SKM-1 treated with dmso at 0.1 percent for 144 hours (cell line): ENCODE measurements at regions not wholly inside any gene's neighbourhood (a gene's known extent, or its start where the extent isn't known, plus 50 kb on each side); places are given as distances from the start of the nearest gene placed in this dataset.

Experiments used
- DNase-seq: peaks from one replicate; lab custom pipeline; 2025; ENCODE audit not compliant: unreplicated experiment; lab: John Stamatoyannopoulos, UW

- no peak for DNase-seq
These were observed 839.1 kb upstream of the ADGRL2 start for GRCh38 chr1:80961464-80962190.

GRCh38 chr1:80933346-80933745, 867.4 kb upstream of the ADGRL2 start:
- DNase-seq: no peak

- no peak for DNase-seq
These were observed 869.6 kb upstream of the ADGRL2 start for GRCh38 chr1:80931178-80931577.

- DNase-seq: no peak
These were observed 870.7 kb upstream of the ADGRL2 start for GRCh38 chr1:80929868-80930508.

GRCh38 chr1:80926531-80926930, 874.2 kb upstream of the ADGRL2 start:
- no peak for DNase-seq

GRCh38 chr1:80925130-80925805, 875.5 kb upstream of the ADGRL2 start:
- DNase-seq: peak; percentile 71

- DNase-seq: no peak
These were observed 876.4 kb upstream of the ADGRL2 start for GRCh38 chr1:80924290-80924689.

- DNase-seq: no peak
These were observed 877.8 kb upstream of the ADGRL2 start for GRCh38 chr1:80922906-80923305.

- DNase-seq: no peak
These were observed 881.3 kb upstream of the ADGRL2 start for GRCh38 chr1:80919426-80919825.

- no peak for DNase-seq
These were observed 882.4 kb upstream of the ADGRL2 start for GRCh38 chr1:80918380-80918779.

GRCh38 chr1:80917826-80918225, 882.9 kb upstream of the ADGRL2 start:
- DNase-seq: no peak

GRCh38 chr1:80917225-80917624, 883.5 kb upstream of the ADGRL2 start:
- DNase-seq: no peak

- DNase-seq: no peak
These were observed 885.2 kb upstream of the ADGRL2 start for GRCh38 chr1:80915491-80915890.

GRCh38 chr1:80910426-80910825, 890.3 kb upstream of the ADGRL2 start:
- no peak for DNase-seq

GRCh38 chr1:80909172-80909784, 891.5 kb upstream of the ADGRL2 start:
- no peak for DNase-seq

- no peak for DNase-seq
These were observed 903.9 kb upstream of the ADGRL2 start for GRCh38 chr1:80896781-80897356.

GRCh38 chr1:80894921-80895320, 905.8 kb upstream of the ADGRL2 start:
- no peak for DNase-seq

GRCh38 chr1:80893115-80893514, 907.6 kb upstream of the ADGRL2 start:
- DNase-seq: no peak

GRCh38 chr1:80892539-80892938, 908.2 kb upstream of the ADGRL2 start:
- no peak for DNase-seq

- DNase-seq: no peak
These were observed 908.9 kb upstream of the ADGRL2 start for GRCh38 chr1:80891871-80892270.

- no peak for DNase-seq
These were observed 918.2 kb upstream of the ADGRL2 start for GRCh38 chr1:80882553-80882952.
